ENCODE measurements at regions not wholly inside any gene's neighbourhood (a gene's known extent, or its start where the extent isn't known, plus 50 kb on each side); places are given as distances from the start of the nearest gene placed in this dataset.

GRCh38 chr4:179563741-179564140 is 2121.5 kb upstream of the AGA start:
- in situ Hi-C loops (cut with HindIII; ENCODE audit: low sequenced_read_pairs): no loop called here
- no peak overlapping the region for H3K4me3 ChIP-seq (ENCODE audit: low read depth, low read length)
- no peak for DNase-seq (ENCODE audit: low read depth)
- TF ChIP-seq, protein P1, sequence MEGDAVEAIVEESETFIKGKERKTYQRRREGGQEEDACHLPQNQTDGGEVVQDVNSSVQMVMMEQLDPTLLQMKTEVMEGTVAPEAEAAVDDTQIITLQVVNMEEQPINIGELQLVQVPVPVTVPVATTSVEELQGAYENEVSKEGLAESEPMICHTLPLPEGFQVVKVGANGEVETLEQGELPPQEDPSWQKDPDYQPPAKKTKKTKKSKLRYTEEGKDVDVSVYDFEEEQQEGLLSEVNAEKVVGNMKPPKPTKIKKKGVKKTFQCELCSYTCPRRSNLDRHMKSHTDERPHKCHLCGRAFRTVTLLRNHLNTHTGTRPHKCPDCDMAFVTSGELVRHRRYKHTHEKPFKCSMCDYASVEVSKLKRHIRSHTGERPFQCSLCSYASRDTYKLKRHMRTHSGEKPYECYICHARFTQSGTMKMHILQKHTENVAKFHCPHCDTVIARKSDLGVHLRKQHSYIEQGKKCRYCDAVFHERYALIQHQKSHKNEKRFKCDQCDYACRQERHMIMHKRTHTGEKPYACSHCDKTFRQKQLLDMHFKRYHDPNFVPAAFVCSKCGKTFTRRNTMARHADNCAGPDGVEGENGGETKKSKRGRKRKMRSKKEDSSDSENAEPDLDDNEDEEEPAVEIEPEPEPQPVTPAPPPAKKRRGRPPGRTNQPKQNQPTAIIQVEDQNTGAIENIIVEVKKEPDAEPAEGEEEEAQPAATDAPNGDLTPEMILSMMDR (IDR thresholded peaks at IDR 0.05; ENCODE audit: low read depth, low read length, missing control alignments): no peak

DNA sequence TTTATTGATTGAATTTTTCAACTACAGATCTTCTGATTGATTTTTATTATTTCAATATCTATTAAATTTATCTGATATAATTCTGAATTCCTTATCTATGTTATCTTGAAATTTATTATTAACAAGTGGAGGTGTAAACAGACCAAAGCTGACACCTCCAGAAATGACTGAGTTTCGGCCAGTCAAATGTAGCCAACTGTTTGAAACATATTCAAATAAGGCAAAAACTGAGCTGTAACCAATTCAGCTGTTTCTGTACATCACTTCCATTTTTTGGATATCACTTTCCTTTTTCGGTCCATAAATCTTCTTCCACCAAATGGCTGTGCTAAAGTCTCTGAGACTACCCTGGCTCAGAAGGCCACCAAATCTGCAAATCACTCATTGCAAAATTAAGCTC is 2127.3 kb upstream of the AGA start:
- H3K4me3 ChIP-seq (ENCODE audit: low read depth, low read length): no peak overlapping the region
- DNase-seq (ENCODE audit: low read depth): no peak
- TF ChIP-seq, protein P1 (IDR thresholded peaks at IDR 0.05; ENCODE audit: low read depth, low read length, missing control alignments): no peak
- in situ Hi-C loops (cut with HindIII; ENCODE audit: low sequenced_read_pairs): no loop called here

DNA sequence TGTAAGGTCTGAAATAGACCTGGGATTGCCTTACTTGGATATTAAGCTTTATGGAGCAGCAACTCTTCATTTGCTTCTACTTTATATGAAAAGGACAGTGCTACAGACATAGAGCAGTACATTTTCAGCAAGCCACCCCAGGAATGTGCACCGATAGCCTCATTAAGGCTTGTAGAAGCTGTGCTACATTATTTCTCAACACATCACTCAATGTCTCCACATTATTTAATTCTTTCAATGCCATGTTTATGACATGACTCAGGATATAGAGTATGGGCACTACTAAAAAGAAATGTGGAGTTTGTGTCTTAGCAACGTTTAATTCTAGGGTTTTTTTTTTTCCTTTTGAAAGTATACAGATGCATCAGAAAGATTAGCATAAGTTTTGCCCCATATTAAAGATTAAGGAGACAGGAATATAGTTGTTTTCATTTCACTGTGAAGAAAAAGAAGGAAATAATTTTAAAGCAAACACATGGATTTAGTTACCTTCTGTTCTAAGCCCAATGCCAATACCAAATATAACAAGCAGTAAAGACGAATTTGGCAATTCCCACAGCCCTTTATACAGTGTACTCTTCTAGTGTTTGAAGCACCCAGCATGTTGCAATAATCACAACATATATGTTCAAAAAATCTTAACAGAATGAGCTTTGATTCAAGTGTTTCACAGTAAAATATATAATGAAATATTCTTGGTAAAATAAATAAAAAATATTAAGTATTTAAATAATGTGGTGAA is 2140.1 kb upstream of the AGA start:
- H3K4me3 ChIP-seq (ENCODE audit: low read depth, low read length): no peak overlapping the region
- in situ Hi-C loops (cut with HindIII; ENCODE audit: low sequenced_read_pairs): no loop called here
- TF ChIP-seq, protein P1 (IDR thresholded peaks at IDR 0.05; ENCODE audit: low read depth, low read length, missing control alignments): no peak
- DNase-seq (ENCODE audit: low read depth): no peak

GRCh38 chr4:179583221-179583620 is 2141.0 kb upstream of the AGA start:
- in situ Hi-C loops (cut with HindIII; ENCODE audit: low sequenced_read_pairs): no loop called here
- TF ChIP-seq, protein P1 (IDR thresholded peaks at IDR 0.05; ENCODE audit: low read depth, low read length, missing control alignments): no peak
- no peak for DNase-seq (ENCODE audit: low read depth)
- no peak overlapping the region for H3K4me3 ChIP-seq (ENCODE audit: low read depth, low read length)

GRCh38 chr4:179584101-179584500 is 2141.9 kb upstream of the AGA start:
- H3K4me3 ChIP-seq (ENCODE audit: low read depth, low read length): no peak overlapping the region
- TF ChIP-seq, protein P1 (IDR thresholded peaks at IDR 0.05; ENCODE audit: low read depth, low read length, missing control alignments): no peak
- in situ Hi-C loops (cut with HindIII; ENCODE audit: low sequenced_read_pairs): no loop called here
- no peak for DNase-seq (ENCODE audit: low read depth)

- no peak for DNase-seq (ENCODE audit: low read depth)
- in situ Hi-C loops (cut with HindIII; ENCODE audit: low sequenced_read_pairs): no loop called here
- TF ChIP-seq, protein P1 (IDR thresholded peaks at IDR 0.05; ENCODE audit: low read depth, low read length, missing control alignments): no peak
- no peak overlapping the region for H3K4me3 ChIP-seq (ENCODE audit: low read depth, low read length)
These were observed 2143.5 kb upstream of the AGA start for GRCh38 chr4:179585761-179586160.

All from astrocyte of the cerebellum (primary cell).